Fibroblast of upper back skin (primary cell): ENCODE measurements at regions not wholly inside any gene's neighbourhood (a gene's known extent, or its start where the extent isn't known, plus 50 kb on each side); places are given as distances from the start of the nearest gene placed in this dataset.
A peak's percentile ranks its signal among the peaks of the same experiment; 100 is the strongest.

Experiments used
- DNase-seq: peaks from one replicate; pipeline ENCODE4 v3.0.0-alpha.2; 2013

DNA sequence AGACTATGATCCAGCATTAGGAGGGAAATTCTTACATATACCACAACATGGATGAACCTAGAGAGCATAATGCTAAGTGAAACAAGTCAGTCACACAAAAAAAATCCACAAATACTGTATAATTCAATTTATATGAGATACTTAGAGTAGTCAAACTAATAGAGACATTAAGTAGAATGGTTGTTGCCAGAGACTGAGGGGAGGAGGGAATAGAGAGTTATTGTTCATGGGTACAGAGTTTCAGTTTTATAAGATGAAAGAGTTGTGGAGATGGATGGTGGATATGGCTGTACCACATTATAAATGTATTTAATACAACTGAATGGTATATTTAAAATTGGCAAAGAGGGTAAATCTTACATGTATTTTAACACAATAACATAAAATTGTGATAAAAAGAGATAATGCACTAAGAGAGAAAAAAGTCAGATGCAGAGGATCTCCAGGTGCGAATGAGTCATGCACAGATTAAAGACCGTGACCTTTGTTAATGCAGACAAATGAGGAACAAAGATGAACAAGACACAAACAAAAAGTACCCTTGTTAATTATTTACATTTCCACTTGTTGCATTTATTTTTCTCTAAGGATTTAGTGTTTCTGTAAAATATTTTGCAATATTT lies 541.7 kb upstream of the MEX3C start:
- no peak for DNase-seq

DNA sequence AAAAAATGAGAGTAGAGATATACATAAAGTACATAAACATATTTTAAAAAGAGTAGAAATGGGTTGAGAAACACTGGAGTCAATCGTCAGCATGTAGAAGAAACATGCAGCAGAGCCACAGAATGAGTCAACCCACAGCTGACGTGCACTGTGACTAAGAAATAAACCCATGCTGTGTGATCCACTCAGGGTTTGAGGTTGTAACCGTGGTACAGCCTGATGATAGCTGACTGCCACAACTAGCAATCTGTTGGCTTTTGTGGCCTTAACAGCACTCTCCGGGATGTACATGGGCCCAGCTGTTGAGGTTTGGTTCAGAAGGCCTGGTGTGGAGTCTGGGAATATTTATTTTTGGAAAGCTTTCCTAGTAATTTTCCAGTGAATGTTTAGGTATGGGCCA lies 554.4 kb upstream of the MEX3C start:
- DNase-seq, result peak; percentile 53

DNA sequence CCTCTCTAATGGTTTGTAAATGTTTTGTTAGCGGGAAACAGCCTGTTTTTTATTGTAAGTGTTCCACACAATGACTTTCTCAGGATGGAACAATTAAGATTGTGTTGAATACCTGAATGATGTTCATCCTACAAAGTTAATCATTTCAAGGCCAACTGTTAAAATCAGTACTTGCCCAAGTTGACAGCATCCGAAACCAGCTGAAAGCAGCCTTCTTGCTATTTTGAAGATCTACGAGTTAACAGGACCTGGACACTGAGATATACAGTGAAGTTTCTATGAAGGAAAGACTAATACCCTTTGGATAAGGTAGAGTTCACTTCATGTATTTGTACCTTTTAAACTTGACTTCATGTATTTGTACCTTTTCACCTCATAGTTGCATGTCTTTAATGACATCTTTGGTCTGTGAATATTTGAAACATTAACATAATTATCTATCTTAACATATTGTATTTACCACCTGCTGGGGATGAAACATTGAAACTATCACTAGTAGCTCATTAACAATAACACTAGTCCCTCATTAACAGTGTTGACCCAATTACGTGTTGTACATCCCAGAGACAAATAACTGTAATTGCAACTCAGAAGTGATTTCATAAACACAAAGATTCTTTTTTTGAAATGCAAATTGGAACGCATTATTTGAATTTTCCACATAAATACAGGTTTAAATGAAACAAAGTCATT lies 556.0 kb upstream of the MEX3C start:
- no peak for DNase-seq

DNA sequence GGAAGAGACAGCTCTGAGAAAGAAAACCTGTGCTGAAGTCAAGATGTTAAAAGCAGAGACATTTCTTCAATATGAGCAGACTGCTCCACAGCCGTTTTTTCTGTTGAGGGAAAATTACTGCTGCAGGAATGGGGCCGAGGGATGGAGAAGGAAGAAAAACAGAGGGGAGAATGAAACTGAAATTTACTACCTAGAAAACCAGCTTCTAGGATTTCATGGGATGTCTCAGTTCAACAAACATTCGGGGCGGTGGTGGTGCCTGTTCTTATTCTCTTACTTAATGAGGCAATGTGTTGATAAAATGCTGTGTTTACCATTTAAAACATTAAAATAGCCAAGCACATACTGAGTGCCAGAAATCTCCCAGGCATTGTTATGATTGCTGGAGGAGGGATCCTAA lies 557.1 kb upstream of the MEX3C start:
- DNase-seq, result no peak

DNA sequence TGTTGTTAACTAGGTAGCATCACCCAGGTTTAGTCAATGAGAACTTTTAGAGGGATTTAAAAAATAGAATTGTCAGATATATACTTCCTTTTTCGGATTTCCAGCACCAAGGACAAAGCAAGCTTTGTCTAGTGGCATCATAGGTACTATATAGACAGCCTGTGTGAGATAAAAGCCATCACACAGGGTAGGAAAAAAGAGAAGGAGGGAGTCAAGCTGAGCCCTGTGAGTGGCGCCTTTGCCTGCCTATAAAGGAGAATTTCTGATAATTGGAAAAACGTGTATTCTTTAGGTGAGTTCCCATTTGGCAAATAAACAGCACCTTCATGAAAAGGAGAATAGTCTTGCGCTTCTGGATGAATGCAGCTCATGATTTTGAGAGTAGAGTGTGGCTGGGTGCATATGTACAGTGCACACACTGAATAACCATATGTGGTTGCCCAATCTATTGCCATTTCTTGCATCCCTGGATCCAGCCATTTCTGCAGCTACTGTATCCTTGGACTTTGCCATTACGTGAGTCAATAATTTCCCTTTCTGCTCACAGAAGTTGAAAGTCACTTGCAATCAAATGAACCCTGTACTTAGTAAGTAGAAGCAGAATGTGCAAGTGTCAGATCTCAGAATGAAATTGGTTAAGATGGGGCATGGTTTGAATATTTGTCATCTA lies 559.9 kb upstream of the MEX3C start:
- DNase-seq, result no peak

DNA sequence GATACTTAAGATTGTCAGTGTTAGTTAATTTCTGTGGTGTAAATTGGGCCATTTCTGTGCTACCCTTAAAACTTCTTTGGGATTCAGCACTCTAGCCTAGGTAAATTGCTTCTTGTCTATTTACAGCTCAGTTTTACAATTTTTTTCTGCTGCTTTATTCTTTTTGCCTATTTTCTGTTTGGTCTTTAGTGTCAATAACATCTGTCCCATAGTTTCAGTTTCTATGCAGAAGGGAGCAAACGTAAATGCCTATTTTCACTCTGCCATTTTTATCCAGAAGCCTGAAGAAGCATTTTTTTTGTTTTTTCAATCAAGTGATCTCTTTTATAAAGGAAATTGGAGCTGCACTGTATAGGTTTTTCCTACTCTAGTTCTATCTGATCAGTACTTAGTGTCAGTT lies 564.9 kb upstream of the MEX3C start:
- DNase-seq, result no peak

DNA sequence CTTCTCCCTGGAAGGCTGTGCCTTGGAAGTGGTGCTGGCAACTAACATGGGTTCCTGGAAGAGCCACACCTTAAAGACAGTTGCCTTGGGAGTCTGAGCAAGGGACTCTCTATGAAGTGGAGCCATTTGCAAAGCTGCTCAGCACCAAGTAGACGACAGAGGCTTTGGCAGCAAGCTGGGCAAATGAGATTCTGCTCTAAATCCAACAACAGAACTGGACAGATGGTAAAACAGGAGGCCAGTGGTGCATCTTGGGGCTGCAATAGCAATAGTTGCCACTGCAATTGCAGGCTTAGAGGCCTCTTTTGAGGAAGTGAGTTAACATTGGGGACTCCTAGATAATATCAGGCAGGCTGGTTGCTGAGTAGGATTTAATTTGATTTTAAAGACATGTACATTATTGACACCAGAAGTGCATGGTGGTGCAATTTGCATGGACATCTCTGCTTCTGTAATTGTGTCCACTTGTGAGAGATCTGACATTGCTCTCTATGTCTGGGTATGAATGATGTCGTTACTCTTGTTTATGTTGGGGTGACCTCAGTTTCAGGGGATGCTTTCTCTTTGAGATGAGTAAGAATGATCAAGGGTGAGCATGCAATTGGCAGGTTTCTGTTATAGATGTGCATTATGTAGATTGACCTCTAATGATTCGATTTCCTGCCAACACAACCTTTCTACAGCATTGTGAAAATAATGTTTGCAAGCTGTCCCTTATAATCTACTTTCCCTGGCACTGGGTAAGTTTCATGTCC lies 568.3 kb upstream of the MEX3C start:
- no peak for DNase-seq

DNA sequence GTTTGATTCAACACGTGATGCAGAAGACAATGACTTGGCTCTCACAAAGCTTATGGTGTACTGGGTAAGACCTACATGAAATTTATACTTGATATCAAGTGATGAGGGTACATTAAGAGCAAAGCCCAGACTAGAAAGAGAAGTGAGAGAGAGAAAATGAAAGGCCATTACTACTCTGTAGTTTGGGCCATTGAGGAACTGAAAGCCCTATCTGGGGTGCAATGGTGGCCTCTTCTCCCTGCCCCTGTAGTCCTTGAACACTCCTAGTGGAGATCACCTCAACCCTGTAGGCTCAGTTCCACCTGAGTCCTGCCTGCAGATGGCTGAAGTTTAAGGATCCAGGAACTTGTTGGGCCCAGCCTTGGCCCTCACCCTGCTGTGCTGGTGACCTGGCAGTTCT lies 569.8 kb upstream of the MEX3C start:
- no peak for DNase-seq

DNA sequence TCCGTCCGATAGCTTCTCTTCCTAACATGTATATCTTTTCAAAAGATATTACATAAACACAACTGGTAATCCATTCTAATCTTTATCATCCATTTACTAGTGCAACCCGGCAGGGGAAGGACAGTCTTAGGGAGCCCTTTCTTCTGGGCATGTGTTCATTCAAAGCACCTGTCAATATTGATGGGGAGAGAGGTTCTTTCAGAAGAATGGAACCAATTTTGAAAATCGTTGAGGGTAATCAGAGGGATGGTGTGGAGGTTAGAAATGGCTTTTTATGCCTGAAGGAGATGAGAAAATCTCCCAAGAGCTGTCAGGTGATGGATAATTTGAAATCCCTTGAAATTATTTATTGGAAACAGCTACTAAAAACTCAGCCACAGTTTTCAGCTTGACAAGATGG lies 561.9 kb upstream of the DCC start:
- DNase-seq, result no peak

DNA sequence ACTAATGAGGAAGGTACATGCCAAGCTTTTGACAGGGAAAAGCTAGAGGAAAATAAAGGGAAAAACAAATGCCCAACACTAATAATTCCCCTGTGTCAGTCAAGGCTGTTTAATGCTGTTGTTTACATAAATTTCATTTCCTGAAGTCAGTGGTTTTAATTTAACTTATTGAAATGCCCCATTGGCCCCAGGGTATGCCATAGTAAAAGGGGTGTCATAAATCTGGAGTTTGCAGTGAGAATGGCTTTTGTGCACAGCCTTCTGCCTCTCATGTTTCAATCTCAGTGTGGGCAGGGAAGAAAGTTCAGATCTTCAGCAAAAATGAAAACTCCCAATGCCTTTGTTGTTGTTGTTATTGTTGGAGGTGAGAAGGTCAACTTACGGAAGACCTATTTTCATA lies 550.1 kb upstream of the DCC start:
- no peak for DNase-seq

DNA sequence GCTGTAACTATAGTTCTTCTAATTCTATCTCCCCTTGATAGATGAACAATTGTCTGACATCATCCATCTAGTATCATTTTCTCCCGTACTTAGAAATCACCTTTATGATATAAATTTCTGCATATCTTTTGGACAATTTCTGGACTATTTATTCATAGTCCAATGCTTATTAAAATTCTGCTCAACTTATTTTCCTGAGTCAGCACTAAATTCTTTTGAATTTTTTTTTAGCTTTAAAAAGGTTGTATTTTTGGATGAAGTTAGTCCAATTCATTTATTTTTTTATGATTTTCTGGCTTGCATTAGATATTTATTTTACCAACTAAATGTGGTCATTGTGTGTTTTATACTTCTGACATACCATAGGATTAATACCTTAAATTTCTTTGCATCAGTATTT lies 538.5 kb upstream of the DCC start:
- DNase-seq, result no peak

DNA sequence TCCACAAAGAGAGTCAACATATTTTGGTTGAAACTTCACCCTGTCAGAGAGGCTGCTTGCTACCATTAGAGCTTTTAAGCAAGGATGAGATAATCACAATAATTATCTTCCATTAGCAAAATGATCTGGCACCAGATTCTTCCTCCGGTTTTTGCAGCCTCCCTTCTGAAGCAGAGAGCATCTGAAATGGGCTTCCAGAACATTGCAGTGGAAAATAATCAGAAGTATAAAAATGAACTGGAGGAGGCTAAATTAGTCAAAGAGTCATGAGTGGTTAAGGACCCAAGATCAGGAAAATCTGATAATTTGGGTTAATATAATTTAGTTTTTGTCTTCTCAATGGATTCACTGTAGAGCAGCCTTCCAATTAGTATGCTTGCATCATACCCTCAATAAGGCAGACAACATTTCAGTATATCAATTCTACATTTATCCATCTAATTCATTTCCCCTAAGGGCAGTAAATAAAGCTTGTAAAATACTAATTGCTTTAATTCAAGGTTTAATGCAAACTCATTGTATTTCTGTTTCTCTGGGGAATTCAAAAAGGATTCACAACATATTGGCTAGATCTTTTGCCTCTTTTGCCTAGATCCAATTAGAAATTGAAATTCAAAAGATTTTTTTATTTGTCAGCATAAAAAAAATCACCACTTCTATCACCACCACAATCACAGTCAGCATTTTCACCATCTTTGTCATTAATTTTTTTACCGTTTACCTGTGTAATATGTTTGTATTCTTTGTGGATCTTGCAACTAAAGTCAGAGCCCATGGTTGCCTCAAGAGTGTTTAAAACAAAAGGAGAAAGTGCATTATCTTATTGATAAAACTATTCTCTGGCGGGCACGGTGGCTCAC lies 537.2 kb upstream of the DCC start:
- no peak for DNase-seq

DNA sequence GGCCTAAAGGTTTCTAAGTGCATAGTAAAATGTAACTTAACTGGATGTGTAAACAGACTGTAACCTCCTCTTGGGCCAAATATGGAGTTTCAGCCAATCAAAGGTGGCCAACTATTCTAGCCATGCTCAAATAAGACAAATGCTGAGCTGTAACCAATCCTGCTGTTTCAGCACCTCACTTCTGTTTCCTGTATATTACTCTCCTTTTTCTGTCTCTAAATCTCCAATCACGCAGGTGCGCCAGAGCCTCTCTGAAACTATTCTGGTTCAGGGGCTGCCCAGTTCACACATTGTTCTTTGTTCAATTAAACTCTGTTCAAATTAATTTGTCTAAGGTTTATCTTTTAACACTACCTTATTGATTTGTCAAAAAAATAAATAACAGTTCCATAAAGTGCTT lies 532.7 kb upstream of the DCC start:
- DNase-seq, result no peak

DNA sequence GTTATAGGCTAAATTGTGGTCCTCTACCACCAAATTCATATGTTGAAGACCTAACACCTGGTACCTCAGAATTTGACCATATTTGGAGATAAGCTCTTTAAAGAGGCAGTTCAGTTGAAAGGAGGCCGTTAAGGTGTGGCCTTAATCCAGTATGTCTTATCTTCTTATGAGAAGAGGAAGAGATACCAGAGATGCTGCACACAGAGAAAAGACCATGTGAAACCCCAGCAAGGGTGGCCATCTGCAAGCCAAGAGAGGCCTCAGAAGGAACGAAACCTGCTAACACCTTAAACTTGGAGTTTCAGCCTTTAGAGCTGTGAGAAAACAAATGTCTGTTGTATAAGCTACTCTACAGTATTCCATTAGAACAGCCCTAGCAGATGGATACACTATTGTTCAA lies 528.1 kb upstream of the DCC start:
- no peak for DNase-seq

DNA sequence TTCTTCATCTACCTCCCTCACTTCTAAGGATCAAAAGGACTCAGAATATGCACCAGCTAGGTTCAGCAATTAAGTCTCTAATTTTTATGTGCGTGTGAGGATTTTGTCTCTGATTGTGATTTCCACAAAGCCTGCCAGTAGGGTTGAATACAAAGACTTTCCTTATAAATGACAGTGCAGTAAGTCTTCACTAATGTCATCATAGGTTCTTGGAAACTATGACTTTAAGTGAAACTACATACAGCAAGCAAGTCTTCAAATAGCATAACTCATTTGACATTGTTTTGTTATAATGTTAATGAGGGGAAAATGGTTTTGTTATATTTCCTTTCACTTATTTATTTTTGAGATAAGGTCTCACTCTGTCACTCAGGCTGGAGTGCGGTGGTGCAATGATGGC lies 526.3 kb upstream of the DCC start:
- no peak for DNase-seq

DNA sequence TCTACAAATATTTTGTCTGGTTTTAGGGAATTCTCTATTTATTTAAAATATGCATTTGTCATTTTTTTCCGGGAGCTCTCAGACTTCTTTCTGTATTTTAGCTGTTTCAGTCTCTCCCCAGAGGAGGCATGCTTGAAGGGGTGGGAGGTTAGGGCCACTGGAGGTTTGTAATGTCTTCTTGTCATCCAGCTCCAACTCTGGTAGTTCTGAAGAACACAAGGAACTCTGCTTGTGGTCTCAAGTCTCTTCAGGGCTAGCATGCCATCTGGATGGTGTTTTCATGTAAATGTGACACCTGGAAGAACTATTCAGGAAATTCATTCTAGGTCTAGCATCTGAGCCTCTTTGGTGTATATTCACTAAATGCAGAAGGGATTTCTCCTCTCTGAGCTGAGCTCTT lies 518.4 kb upstream of the DCC start:
- no peak for DNase-seq

DNA sequence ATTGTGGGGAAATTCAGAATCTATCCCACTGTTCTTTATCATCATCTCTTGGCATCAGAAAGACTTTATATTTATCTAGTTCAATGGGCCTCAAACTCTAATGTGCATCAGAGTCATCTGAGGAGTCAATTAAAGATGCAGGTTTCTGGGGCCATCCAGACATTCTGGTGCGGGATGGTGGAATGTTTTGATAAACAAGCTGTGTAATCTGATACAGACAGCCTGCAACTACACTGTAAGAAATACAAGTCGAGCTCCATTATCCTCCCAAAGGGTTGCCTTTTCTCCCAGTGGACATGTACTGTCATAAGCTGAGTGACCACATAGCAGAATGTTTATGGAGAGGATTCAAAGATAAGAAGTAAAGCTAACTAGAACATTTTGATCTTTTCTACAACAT lies 515.3 kb upstream of the DCC start:
- no peak for DNase-seq

DNA sequence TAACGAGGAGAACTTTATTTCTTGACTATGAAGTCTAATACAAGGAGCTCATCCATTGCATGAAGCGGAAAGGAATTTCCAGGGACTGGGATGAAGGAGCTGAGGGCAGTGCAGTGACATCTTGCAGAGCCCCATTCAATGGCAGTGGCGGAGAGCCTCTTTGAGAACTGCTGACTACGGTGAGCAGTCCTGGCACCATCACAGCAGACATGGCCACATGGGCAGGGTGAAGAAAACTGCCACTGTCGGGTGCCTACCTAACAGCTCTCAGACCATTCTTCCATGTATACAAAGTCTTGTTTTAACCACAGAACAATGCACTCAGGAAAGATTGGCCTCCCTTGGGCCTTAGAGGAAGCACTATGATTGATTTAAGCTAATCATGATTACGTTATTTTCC lies 506.1 kb upstream of the DCC start:
- DNase-seq, result no peak

DNA sequence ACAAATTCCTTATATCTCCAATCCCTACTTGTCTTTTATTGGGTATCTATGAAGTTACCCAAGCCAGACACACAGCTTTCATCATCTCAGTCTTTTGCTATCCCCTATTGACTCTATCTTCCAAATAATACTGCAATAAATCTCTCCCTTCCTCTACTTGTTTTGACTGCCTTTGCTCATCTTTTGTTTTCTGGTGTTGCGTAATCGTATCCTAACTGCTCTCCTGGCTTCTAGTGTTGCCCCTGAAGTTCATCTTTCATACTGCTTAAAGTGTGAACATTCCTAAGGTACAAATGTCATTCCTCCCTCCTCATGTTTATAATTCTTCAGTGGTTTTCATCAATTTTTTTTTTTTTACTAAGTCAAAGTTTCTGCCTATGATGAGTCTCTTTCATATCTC lies 491.3 kb upstream of the DCC start:
- DNase-seq, result no peak

DNA sequence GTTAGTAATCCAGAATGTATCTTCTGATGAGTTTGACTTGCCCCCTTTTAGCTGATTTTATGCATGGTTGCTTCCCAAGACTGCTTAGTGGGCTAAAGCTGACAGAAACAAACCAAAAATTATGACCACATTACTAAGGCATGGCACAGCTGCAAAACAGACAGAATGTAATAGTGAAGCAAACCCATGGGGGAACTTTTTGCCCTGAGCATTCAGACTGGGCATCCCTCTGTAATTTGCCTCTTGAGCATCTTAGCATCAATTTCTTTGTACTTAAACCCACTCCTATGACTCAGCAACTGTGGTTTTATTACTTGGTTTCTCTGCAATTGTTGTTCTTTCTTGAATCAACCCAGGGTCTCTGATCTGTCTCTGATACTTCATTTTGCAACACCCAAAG lies 487.3 kb upstream of the DCC start:
- DNase-seq, result no peak

DNA sequence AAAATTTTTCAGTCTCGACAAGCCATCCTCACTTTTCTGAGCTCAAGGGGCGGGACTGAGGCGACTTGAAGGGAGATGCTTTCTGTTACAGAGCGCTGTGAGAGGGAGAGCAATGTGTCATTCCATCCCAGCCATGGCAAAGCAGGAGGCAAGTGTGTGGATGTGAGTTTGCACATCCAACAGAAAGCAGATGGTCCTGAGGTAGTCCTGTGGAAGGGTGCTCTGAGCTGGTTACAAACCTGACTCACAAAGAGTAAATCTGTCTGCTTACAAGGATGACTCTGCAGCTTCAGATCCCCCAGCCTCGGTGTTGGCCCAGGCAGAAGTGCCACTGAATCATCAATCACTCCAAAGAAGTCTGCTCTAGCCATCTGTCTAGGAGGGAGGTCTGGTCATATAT lies 482.0 kb upstream of the DCC start:
- DNase-seq, result no peak

DNA sequence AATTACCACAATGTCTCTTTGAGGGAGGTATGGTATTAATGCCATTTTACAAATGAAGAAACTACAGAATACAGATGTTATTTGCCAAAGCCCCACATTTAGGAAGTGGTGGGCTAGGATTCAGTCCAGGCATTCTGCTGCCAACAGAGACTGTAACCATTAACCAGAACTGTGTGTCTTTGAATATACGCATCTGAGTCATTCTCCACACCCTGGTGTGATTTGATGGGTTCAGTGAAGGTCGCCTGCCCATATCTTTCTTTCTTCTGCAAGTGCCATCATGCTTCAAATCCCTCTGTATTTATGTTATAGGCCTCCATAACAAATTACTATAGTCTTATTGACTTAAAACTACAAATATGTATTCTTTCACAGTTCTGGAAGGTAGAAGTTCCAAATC lies 479.0 kb upstream of the DCC start:
- DNase-seq, result no peak
